ENCODE measurements at regions not wholly inside any gene's neighbourhood (a gene's known extent, or its start where the extent isn't known, plus 50 kb on each side); places are given as distances from the start of the nearest gene placed in this dataset.

- TF ChIP-seq CTCF (conservative IDR thresholded peaks at IDR 0.05 in 1 of 2, IDR thresholded peaks at IDR 0.05 in 1 of 2; ENCODE audit: low read depth in 1 of 2, low read length in 2 of 2), result no peak
- no peak for TF ChIP-seq EZH2 (IDR thresholded peaks at IDR 0.05; ENCODE audit: low read length, missing control alignments)
Measured at GRCh38 chr3:153783106-153783505, 338.1 kb upstream of the ARHGEF26 start.

All from fibroblast of lung (primary cell).